ENCODE measurements at regions not wholly inside any gene's neighbourhood (a gene's known extent, or its start where the extent isn't known, plus 50 kb on each side); places are given as distances from the start of the nearest gene placed in this dataset.

DNA sequence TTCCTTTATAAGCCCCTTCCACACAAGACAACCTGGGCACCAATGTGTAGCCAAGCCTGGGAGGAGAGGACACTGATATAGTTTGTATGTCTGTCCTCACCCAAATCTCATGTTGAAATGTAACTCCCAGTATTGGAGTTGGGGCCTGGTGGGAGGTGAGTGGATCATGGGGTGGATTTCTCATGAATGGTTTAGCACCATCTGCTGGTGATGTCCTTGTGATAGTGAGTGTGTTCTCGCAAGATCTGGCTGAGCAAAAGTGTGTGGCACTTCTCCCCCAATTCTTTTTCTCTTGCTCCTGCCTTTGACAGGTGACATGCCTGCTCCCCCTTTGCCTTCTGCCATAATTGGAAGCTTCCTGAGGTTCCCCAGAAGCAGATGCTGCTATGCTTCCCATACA is 135.8 kb downstream of the USP31 start:
- Histone ChIP-seq H3K36me3 (replicated peaks; ENCODE audit: low read depth, low read length) (no peaks in the 10 kb centered on the region), H3K9ac (ENCODE audit: low read length) (no peak overlapping the region), H3K27ac (ENCODE audit: low read length) (no peak overlapping the region), H2AFZ (ENCODE audit: low read depth, low read length) (no peak overlapping the region), H3K4me3 (ENCODE audit: low read length) (no peak overlapping the region), H3K27me3 (ENCODE audit: low read depth, low read length) (peaks cover 21% of the 10 kb centered on the region), H4K20me1 (ENCODE audit: insufficient read depth, low read length) (no peaks in the 10 kb centered on the region), H3K4me2 (ENCODE audit: low read length) (no peak overlapping the region), H3K79me2 (ENCODE audit: low read length) (no peaks in the 10 kb centered on the region), H3K4me1 (ENCODE audit: low read length) (peaks cover 27% of the 10 kb centered on the region), H3K9me3 (ENCODE audit: insufficient read depth, low read length) (0 out of 2 replicates have a peak, but pooled peaks cover 5% of the 10 kb centered on the region)
- no peak for TF ChIP-seq EZH2phosphoT487 (IDR thresholded peaks at IDR 0.05; ENCODE audit: low read depth)
- TF ChIP-seq, protein P1, sequence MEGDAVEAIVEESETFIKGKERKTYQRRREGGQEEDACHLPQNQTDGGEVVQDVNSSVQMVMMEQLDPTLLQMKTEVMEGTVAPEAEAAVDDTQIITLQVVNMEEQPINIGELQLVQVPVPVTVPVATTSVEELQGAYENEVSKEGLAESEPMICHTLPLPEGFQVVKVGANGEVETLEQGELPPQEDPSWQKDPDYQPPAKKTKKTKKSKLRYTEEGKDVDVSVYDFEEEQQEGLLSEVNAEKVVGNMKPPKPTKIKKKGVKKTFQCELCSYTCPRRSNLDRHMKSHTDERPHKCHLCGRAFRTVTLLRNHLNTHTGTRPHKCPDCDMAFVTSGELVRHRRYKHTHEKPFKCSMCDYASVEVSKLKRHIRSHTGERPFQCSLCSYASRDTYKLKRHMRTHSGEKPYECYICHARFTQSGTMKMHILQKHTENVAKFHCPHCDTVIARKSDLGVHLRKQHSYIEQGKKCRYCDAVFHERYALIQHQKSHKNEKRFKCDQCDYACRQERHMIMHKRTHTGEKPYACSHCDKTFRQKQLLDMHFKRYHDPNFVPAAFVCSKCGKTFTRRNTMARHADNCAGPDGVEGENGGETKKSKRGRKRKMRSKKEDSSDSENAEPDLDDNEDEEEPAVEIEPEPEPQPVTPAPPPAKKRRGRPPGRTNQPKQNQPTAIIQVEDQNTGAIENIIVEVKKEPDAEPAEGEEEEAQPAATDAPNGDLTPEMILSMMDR (IDR thresholded peaks at IDR 0.05; ENCODE audit: low read depth, low read length): peak; percentile 45

DNA sequence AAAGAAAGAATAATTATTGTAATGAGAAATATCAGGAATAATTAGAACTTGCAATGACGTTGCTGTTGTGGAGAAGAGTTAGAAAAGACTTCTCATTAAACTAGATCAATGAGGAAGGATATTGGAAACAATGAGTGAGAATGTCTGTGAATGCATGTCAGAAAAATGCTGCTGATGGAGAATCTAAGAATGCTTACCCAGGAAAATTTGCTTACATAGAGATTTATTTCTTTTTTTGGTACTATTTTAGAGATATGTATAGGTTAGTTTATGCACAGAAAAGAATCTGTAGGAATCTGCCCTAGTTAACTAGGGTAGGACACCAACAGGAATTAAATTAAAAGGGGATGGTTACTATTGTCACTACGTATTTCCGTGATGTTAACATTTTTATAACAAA is 140.2 kb downstream of the USP31 start:
- Histone ChIP-seq H3K4me1 (ENCODE audit: low read length) (no peaks in the 10 kb centered on the region), H3K36me3 (replicated peaks; ENCODE audit: low read depth, low read length) (no peaks in the 10 kb centered on the region), H3K9me3 (ENCODE audit: insufficient read depth, low read length) (no peaks in the 10 kb centered on the region), H2AFZ (ENCODE audit: low read depth, low read length) (no peak overlapping the region), H3K79me2 (ENCODE audit: low read length) (no peaks in the 10 kb centered on the region), H3K4me3 (ENCODE audit: low read length) (no peak overlapping the region), H3K27ac (ENCODE audit: low read length) (no peak overlapping the region), H3K27me3 (ENCODE audit: low read depth, low read length) (peaks cover 20% of the 10 kb centered on the region; the same call in 1 of the 2 replicates), H3K9ac (ENCODE audit: low read length) (no peak overlapping the region), H3K4me2 (ENCODE audit: low read length) (no peak overlapping the region), H4K20me1 (ENCODE audit: insufficient read depth, low read length) (no peaks in the 10 kb centered on the region)
- no peak for TF ChIP-seq EZH2phosphoT487 (IDR thresholded peaks at IDR 0.05; ENCODE audit: low read depth)
- TF ChIP-seq, protein P1 (IDR thresholded peaks at IDR 0.05; ENCODE audit: low read depth, low read length): no peak

DNA sequence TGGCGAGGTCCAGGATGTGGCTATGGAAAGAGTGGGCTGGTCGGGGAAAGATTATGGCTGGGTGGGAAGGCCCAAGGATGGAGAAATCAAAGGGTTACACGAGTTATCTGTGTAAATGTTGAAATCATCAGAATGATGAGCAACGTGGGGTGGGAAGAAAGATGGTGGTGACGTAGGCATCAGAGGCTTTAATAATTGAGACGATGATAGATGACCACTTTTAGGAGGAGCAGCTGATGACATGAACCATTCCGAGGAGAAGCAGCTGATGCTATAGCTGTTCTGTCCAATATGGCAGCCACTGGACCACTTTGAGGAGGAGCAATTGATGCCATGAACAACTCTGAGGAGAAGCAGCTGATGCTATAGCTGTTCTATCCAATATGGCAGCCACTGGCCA is 141.2 kb downstream of the USP31 start:
- no peaks in the 10 kb centered on the region for H4K20me1 ChIP-seq (ENCODE audit: insufficient read depth, low read length)

DNA sequence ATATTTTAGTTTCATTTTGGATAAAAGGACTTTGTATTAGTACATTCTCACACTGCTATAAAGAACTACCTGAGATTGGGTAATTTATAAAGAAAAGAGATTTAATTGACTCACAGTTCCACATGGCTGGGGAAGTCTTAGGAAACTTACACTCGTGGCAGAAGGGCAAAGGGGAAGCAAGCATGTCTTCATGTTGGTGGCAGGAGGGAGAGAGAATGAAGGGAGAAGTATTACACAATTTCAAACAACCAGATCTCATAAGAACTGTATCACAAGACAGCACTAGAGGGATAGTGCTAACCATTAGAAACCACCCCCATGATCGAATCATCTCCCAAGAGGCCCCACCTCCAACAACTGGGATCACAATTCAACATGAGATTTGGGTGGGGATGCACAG is 142.9 kb downstream of the USP31 start:
- Histone ChIP-seq H3K4me2 (ENCODE audit: low read length) (no peak overlapping the region), H3K36me3 (replicated peaks; ENCODE audit: low read depth, low read length) (no peaks in the 10 kb centered on the region)

More for the DNA sequence above, 141.2 kb downstream of the USP31 start:
- H2AFZ ChIP-seq (ENCODE audit: low read depth, low read length): no peak overlapping the region
- no peak overlapping the region for H3K9ac ChIP-seq (ENCODE audit: low read length)
- no peaks in the 10 kb centered on the region for H3K79me2 ChIP-seq (ENCODE audit: low read length)
- H3K36me3 ChIP-seq (replicated peaks; ENCODE audit: low read depth, low read length): no peaks in the 10 kb centered on the region
- H3K27ac ChIP-seq (ENCODE audit: low read length): no peak overlapping the region
- no peak overlapping the region for H3K4me3 ChIP-seq (ENCODE audit: low read length)
- H3K27me3 ChIP-seq (ENCODE audit: low read depth, low read length): peaks cover 25% of the 10 kb centered on the region
- H3K4me2 ChIP-seq (ENCODE audit: low read length): no peak overlapping the region
- H3K4me1 ChIP-seq (ENCODE audit: low read length): no peaks in the 10 kb centered on the region
- no peaks in the 10 kb centered on the region for H3K9me3 ChIP-seq (ENCODE audit: insufficient read depth, low read length)
- TF ChIP-seq, protein P1 (IDR thresholded peaks at IDR 0.05; ENCODE audit: low read depth, low read length): no peak
- TF ChIP-seq EZH2phosphoT487 (IDR thresholded peaks at IDR 0.05; ENCODE audit: low read depth): no peak

More for the DNA sequence above, 142.9 kb downstream of the USP31 start:
- Histone ChIP-seq H3K4me1 (ENCODE audit: low read length) (no peaks in the 10 kb centered on the region), H3K9ac (ENCODE audit: low read length) (no peak overlapping the region), H4K20me1 (ENCODE audit: insufficient read depth, low read length) (no peaks in the 10 kb centered on the region), H3K27me3 (ENCODE audit: low read depth, low read length) (peaks cover 30% of the 10 kb centered on the region), H3K4me3 (ENCODE audit: low read length) (no peak overlapping the region), H3K27ac (ENCODE audit: low read length) (no peak overlapping the region), H2AFZ (ENCODE audit: low read depth, low read length) (no peak overlapping the region), H3K9me3 (ENCODE audit: insufficient read depth, low read length) (no peaks in the 10 kb centered on the region), H3K79me2 (ENCODE audit: low read length) (no peaks in the 10 kb centered on the region)
- no peak for TF ChIP-seq EZH2phosphoT487 (IDR thresholded peaks at IDR 0.05; ENCODE audit: low read depth)
- TF ChIP-seq, protein P1 (IDR thresholded peaks at IDR 0.05; ENCODE audit: low read depth, low read length): no peak
